ENCODE measurements at regions not wholly inside any gene's neighbourhood (a gene's known extent, or its start where the extent isn't known, plus 50 kb on each side); places are given as distances from the start of the nearest gene placed in this dataset.

- TF ChIP-seq GABPA (IDR thresholded peaks at IDR 0.05; ENCODE audit: low read depth) = no peak
- TF ChIP-seq, protein P1, sequence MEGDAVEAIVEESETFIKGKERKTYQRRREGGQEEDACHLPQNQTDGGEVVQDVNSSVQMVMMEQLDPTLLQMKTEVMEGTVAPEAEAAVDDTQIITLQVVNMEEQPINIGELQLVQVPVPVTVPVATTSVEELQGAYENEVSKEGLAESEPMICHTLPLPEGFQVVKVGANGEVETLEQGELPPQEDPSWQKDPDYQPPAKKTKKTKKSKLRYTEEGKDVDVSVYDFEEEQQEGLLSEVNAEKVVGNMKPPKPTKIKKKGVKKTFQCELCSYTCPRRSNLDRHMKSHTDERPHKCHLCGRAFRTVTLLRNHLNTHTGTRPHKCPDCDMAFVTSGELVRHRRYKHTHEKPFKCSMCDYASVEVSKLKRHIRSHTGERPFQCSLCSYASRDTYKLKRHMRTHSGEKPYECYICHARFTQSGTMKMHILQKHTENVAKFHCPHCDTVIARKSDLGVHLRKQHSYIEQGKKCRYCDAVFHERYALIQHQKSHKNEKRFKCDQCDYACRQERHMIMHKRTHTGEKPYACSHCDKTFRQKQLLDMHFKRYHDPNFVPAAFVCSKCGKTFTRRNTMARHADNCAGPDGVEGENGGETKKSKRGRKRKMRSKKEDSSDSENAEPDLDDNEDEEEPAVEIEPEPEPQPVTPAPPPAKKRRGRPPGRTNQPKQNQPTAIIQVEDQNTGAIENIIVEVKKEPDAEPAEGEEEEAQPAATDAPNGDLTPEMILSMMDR (IDR thresholded peaks at IDR 0.05; ENCODE audit: insufficient read depth, low read length) = no peak
- TF ChIP-seq SPI1 (IDR thresholded peaks at IDR 0.05; ENCODE audit: borderline replicate concordance, low read depth) = no peak
- TF ChIP-seq POLR2AphosphoS5 (IDR thresholded peaks at IDR 0.05; ENCODE audit: low read depth) = no peak
- TF ChIP-seq REST (IDR thresholded peaks at IDR 0.05; ENCODE audit: insufficient replicate concordance, low read depth) = no peak
- Histone ChIP-seq H3K27me3 (ENCODE audit: insufficient read depth, poor library complexity, severe bottlenecking) (no peaks in the 10 kb centered on the region), H3K4me3 (replicated peaks; ENCODE audit: insufficient read depth, low read length) (no peak overlapping the region), H3K27ac (replicated peaks) (no peak overlapping the region)
- DNase-seq (ENCODE audit: low read depth in 1 of 2, low spot score in 1 of 2) = no peak
These were observed 416.5 kb downstream of the BCL11A start for GRCh38 chr2:60136913-60137312.

- DNase-seq (ENCODE audit: low read depth in 1 of 2, low spot score in 1 of 2) = no peak
- no peak overlapping the region for H3K27ac ChIP-seq (replicated peaks)
- no peaks in the 10 kb centered on the region for H3K27me3 ChIP-seq (ENCODE audit: insufficient read depth, poor library complexity, severe bottlenecking)
- TF ChIP-seq POLR2AphosphoS5 (IDR thresholded peaks at IDR 0.05; ENCODE audit: low read depth) (no peak), GABPA (IDR thresholded peaks at IDR 0.05; ENCODE audit: low read depth) (no peak), SPI1 (IDR thresholded peaks at IDR 0.05; ENCODE audit: borderline replicate concordance, low read depth) (no peak), REST (IDR thresholded peaks at IDR 0.05; ENCODE audit: insufficient replicate concordance, low read depth) (no peak)
- TF ChIP-seq, protein P1 (IDR thresholded peaks at IDR 0.05; ENCODE audit: insufficient read depth, low read length) = no peak
- H3K4me3 ChIP-seq (replicated peaks; ENCODE audit: insufficient read depth, low read length) = no peak overlapping the region
These were observed 426.3 kb downstream of the BCL11A start for GRCh38 chr2:60127191-60127590.

DNA sequence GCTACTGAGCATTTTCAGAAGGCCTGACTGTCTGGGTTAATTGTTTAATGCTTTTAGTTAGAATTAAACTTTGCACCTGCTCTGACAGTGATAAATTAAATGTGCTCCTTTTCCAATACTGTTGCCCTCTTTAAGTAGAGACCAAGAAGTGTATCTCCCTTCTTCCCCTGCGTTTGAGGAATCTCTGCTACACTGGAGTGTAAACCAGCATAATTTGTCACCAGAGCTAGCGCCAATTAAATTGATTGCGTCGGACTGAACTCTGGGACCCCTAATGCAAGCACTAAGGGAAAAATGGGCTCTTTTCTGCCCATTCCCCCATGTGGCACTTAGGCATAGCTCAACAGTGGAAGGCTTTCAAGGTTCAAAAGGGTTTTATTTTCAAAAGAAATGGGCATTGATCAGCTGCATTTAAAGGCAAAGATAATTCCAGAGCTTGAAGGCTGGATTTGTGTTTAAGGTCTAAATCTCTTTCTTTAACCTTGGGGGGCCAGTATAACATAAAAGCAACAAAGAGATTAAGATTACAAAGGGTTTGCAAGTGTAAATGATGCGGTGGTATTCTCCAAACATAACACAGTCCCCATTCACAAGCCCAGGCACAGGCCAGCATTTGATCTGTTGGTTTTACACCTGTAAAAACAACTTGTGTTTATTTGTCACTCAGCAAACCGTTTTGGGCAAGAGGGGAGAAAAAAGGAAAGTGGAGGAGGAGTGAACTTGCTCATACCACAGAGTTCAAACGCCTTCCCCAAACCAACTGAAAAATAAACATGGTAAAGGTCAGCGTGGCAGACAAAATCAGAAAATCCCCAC lies 427.6 kb downstream of the BCL11A start:
- Histone ChIP-seq H3K27ac (replicated peaks) (no peak overlapping the region), H3K4me3 (replicated peaks; ENCODE audit: insufficient read depth, low read length) (no peak overlapping the region), H3K27me3 (ENCODE audit: insufficient read depth, poor library complexity, severe bottlenecking) (no peaks in the 10 kb centered on the region)
- no peak for DNase-seq (ENCODE audit: low read depth in 1 of 2, low spot score in 1 of 2)
- TF ChIP-seq SPI1 (IDR thresholded peaks at IDR 0.05; ENCODE audit: borderline replicate concordance, low read depth) (no peak), GABPA (IDR thresholded peaks at IDR 0.05; ENCODE audit: low read depth) (no peak)

- H3K27me3 ChIP-seq (ENCODE audit: insufficient read depth, poor library complexity, severe bottlenecking) = no peaks in the 10 kb centered on the region
- no peak overlapping the region for H3K27ac ChIP-seq (replicated peaks)
- no peak overlapping the region for H3K4me3 ChIP-seq (replicated peaks; ENCODE audit: insufficient read depth, low read length)
- no peak for DNase-seq (ENCODE audit: low read depth in 1 of 2, low spot score in 1 of 2)
- no peak for TF ChIP-seq POLR2AphosphoS5 (IDR thresholded peaks at IDR 0.05; ENCODE audit: low read depth)
- TF ChIP-seq SPI1 (IDR thresholded peaks at IDR 0.05; ENCODE audit: borderline replicate concordance, low read depth) = no peak
- TF ChIP-seq, protein P1 (IDR thresholded peaks at IDR 0.05; ENCODE audit: insufficient read depth, low read length) = no peak
- no peak for TF ChIP-seq GABPA (IDR thresholded peaks at IDR 0.05; ENCODE audit: low read depth)
- no peak for TF ChIP-seq REST (IDR thresholded peaks at IDR 0.05; ENCODE audit: insufficient replicate concordance, low read depth)
These were observed 433.7 kb downstream of the BCL11A start for GRCh38 chr2:60119778-60120177.

Data from HL-60 (cell line).